OCI-LY3 (cell line): ENCODE measurements at regions not wholly inside any gene's neighbourhood (a gene's known extent, or its start where the extent isn't known, plus 50 kb on each side); places are given as distances from the start of the nearest gene placed in this dataset.

Experiments
- H2AFZ ChIP-seq: fragments of 200-600, 300-600 bp; shearing (Covaris generic); 2 replicates; pipeline ENCODE4 v1.6.0; 2014; ENCODE audit warnings: antibody characterized with exemption, low read depth, low read length
- H3K27ac ChIP-seq: fragments of 200-600, 300-600 bp; sonication (generic); 2 replicates; pipeline ENCODE4 v1.5.1; 2014; ENCODE audit warnings: mild to moderate bottlenecking, low read length, moderate library complexity, mixed read lengths
- H3K27me3 ChIP-seq: fragments of 200-600, 300-600 bp; sonication (generic); 2 replicates; pipeline ENCODE4 v1.6.1; 2014; ENCODE audit warnings: low read depth, low read length, mixed read lengths
- H3K36me3 ChIP-seq: fragments of 200-600, 300-600 bp; sonication (generic); replicated peaks from 2 replicates; pipeline ENCODE3; 2014; ENCODE audit warnings: low read depth, low read length, mixed read lengths
- H3K4me1 ChIP-seq: fragments of 300-600, 200-600 bp; sonication (generic); 2 replicates; pipeline ENCODE4 v1.6.1; 2014; ENCODE audit warnings: low read length, mixed read lengths
- H3K4me2 ChIP-seq: fragments of 200-600, 300-600 bp; sonication (generic); 2 replicates; pipeline ENCODE4 v1.6.1; 2014; ENCODE audit warnings: low read length, mixed read lengths
- H3K4me3 ChIP-seq: fragments of 300-600, 200-600 bp; sonication (generic); 2 replicates; pipeline ENCODE4 v1.5.1; 2014; ENCODE audit warnings: antibody characterized with exemption, mild to moderate bottlenecking, low read length, moderate library complexity
- H3K79me2 ChIP-seq: fragments of 300-600, 200-600 bp; shearing (Covaris generic); 2 replicates; pipeline ENCODE4 v1.6.1; 2014; ENCODE audit warnings: mild to moderate bottlenecking, low read length, mixed read lengths
- H3K9ac ChIP-seq: fragments of 300-600, 200-600 bp; shearing (Covaris generic); 2 replicates; pipeline ENCODE4 v1.6.0; 2014; ENCODE audit warnings: mild to moderate bottlenecking, low read length, moderate library complexity
- H3K9me3 ChIP-seq: fragments of 200-600, 300-600 bp; shearing (Covaris generic); 2 replicates; pipeline ENCODE4 v1.6.1; 2014; ENCODE audit warnings: low read length, mixed read lengths; ENCODE audit not compliant: insufficient read depth
- H4K20me1 ChIP-seq: fragments of 200-600, 300-600 bp; sonication (generic); 2 replicates; pipeline ENCODE4 v1.6.1; 2016; ENCODE audit warnings: low read length, mixed read lengths; ENCODE audit not compliant: insufficient read depth
- CTCF ChIP-seq: fragments of 200-600, 300-600 bp; sonication (generic); IDR thresholded peaks from 2 replicates; pipeline ENCODE4 v1.5.1; 2014; ENCODE audit warnings: antibody characterized with exemption, low read length, low read depth
- EZH2phosphoT487 ChIP-seq: fragments of 200-600 bp; shearing (Covaris generic); IDR thresholded peaks from 2 replicates; pipeline ENCODE4 v1.6.1; 2018; ENCODE audit warnings: antibody characterized with exemption, mixed run types, low read depth

GRCh38 chr3:28076246-28076645, 165.2 kb upstream of the CMC1 start:
- no peaks in the 10 kb centered on the region for H4K20me1 ChIP-seq
- no peaks in the 10 kb centered on the region for H3K27me3 ChIP-seq
- TF ChIP-seq EZH2phosphoT487 (no peak), CTCF (no peak)
- no peaks in the 10 kb centered on the region for H3K79me2 ChIP-seq
- H3K9ac ChIP-seq, result no peak overlapping the region
- H2AFZ ChIP-seq, result no peak overlapping the region
- H3K4me3 ChIP-seq, result no peak overlapping the region
- H3K4me2 ChIP-seq, result no peak overlapping the region
- no peak overlapping the region for H3K27ac ChIP-seq
- H3K9me3 ChIP-seq, result no peaks in the 10 kb centered on the region
- H3K36me3 ChIP-seq, result no peaks in the 10 kb centered on the region
- peaks cover 9% of the 10 kb centered on the region for H3K4me1 ChIP-seq

GRCh38 chr3:28077572-28077971, 163.8 kb upstream of the CMC1 start:
- H3K79me2 ChIP-seq, result no peaks in the 10 kb centered on the region
- H3K9ac ChIP-seq, result no peak overlapping the region
- no peak overlapping the region for H3K4me3 ChIP-seq
- no peaks in the 10 kb centered on the region for H3K27me3 ChIP-seq
- no peak overlapping the region for H3K4me2 ChIP-seq
- H4K20me1 ChIP-seq, result no peaks in the 10 kb centered on the region
- no peak overlapping the region for H2AFZ ChIP-seq
- no peaks in the 10 kb centered on the region for H3K9me3 ChIP-seq
- no peaks in the 10 kb centered on the region for H3K36me3 ChIP-seq
- peaks cover 22% of the 10 kb centered on the region for H3K4me1 ChIP-seq
- no peak overlapping the region for H3K27ac ChIP-seq
- no peak for TF ChIP-seq EZH2phosphoT487
- no peak for TF ChIP-seq CTCF

- Histone ChIP-seq H3K27ac (no peak overlapping the region), H3K9ac (no peak overlapping the region), H3K4me3 (no peak overlapping the region), H3K4me1 (peaks cover 22% of the 10 kb centered on the region), H3K79me2 (no peaks in the 10 kb centered on the region), H3K36me3 (no peaks in the 10 kb centered on the region), H4K20me1 (no peaks in the 10 kb centered on the region), H3K27me3 (no peaks in the 10 kb centered on the region), H3K4me2 (no peak overlapping the region), H3K9me3 (no peaks in the 10 kb centered on the region), H2AFZ (no peak overlapping the region)
- TF ChIP-seq EZH2phosphoT487 (no peak), CTCF (no peak)
These were observed 162.9 kb upstream of the CMC1 start for GRCh38 chr3:28078536-28078935.

GRCh38 chr3:28080716-28081115, 160.7 kb upstream of the CMC1 start:
- no peaks in the 10 kb centered on the region for H3K27me3 ChIP-seq
- no peak overlapping the region for H2AFZ ChIP-seq
- H3K27ac ChIP-seq, result no peak overlapping the region
- H3K79me2 ChIP-seq, result no peaks in the 10 kb centered on the region
- no peak overlapping the region for H3K4me2 ChIP-seq
- no peaks in the 10 kb centered on the region for H4K20me1 ChIP-seq
- H3K4me3 ChIP-seq, result no peak overlapping the region
- no peak overlapping the region for H3K9ac ChIP-seq
- H3K4me1 ChIP-seq, result peaks cover 22% of the 10 kb centered on the region
- TF ChIP-seq CTCF (no peak), EZH2phosphoT487 (no peak)
- H3K9me3 ChIP-seq, result no peaks in the 10 kb centered on the region
- no peaks in the 10 kb centered on the region for H3K36me3 ChIP-seq
